Loucy (cell line): ENCODE measurements at regions not wholly inside any gene's neighbourhood (a gene's known extent, or its start where the extent isn't known, plus 50 kb on each side); places are given as distances from the start of the nearest gene placed in this dataset.

ENCODE experiments used
- EZH2phosphoT487 ChIP-seq: fragments of 200-600 bp; IDR thresholded peaks from 2 replicates; pipeline ENCODE4 v1.6.1; 2018; ENCODE audit warnings: antibody characterized with exemption, mild to moderate bottlenecking, moderate library complexity, borderline replicate concordance
- TF ChIP-seq, protein P1 (sequence below): fragments of 200-600 bp; sonication (generic); conservative IDR thresholded peaks from 2 replicates; pipeline ENCODE4 v1.5.1; 2014; ENCODE audit warnings: mild to moderate bottlenecking, antibody characterized with exemption, low read length

DNA sequence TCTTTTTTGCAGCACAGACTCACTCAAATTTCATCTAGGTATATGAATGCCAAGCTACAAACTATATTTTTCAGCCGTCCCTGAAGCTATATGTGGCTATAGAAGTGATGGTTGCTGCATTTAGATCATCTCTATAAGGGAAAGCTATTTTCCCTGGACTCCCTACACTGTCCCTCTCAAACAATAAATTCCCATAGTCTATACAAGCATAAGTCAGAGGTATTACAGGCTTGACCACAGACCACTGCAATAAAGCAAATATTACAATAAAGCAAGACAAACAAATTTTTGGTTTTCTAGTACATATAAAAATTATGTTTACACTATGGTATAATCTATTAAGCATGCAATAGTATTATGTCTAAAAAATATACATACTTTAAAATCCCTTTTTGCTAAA, 1015.5 kb upstream of the LRRN3 start:
- TF ChIP-seq, protein P1, sequence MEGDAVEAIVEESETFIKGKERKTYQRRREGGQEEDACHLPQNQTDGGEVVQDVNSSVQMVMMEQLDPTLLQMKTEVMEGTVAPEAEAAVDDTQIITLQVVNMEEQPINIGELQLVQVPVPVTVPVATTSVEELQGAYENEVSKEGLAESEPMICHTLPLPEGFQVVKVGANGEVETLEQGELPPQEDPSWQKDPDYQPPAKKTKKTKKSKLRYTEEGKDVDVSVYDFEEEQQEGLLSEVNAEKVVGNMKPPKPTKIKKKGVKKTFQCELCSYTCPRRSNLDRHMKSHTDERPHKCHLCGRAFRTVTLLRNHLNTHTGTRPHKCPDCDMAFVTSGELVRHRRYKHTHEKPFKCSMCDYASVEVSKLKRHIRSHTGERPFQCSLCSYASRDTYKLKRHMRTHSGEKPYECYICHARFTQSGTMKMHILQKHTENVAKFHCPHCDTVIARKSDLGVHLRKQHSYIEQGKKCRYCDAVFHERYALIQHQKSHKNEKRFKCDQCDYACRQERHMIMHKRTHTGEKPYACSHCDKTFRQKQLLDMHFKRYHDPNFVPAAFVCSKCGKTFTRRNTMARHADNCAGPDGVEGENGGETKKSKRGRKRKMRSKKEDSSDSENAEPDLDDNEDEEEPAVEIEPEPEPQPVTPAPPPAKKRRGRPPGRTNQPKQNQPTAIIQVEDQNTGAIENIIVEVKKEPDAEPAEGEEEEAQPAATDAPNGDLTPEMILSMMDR, result no peak
- TF ChIP-seq EZH2phosphoT487, result no peak
